ENCODE measurements at regions not wholly inside any gene's neighbourhood (a gene's known extent, or its start where the extent isn't known, plus 50 kb on each side); places are given as distances from the start of the nearest gene placed in this dataset.

GRCh38 chr4:19807505-19807904 is 444.2 kb upstream of the SLIT2 start:
- no peak for DNase-seq (ENCODE audit: low read depth in 2 of 3, low spot score in 2 of 3)

GRCh38 chr4:19806865-19807264 is 444.8 kb upstream of the SLIT2 start:
- DNase-seq (ENCODE audit: low read depth in 2 of 3, low spot score in 2 of 3), result no peak

GRCh38 chr4:19803406-19803805 is 448.3 kb upstream of the SLIT2 start:
- DNase-seq (ENCODE audit: low read depth in 2 of 3, low spot score in 2 of 3), result no peak

- DNase-seq (ENCODE audit: low read depth in 2 of 3, low spot score in 2 of 3), result no peak
Observed at GRCh38 chr4:19793831-19794230, 457.9 kb upstream of the SLIT2 start.

- DNase-seq (ENCODE audit: low read depth in 2 of 3, low spot score in 2 of 3), result no peak
Observed at GRCh38 chr4:19791422-19792123, 460.1 kb upstream of the SLIT2 start.

GRCh38 chr4:19786616-19787015 is 465.1 kb upstream of the SLIT2 start:
- no peak for DNase-seq (ENCODE audit: low read depth in 2 of 3, low spot score in 2 of 3)

GRCh38 chr4:19783667-19784223 is 468.0 kb upstream of the SLIT2 start:
- DNase-seq (ENCODE audit: low read depth in 2 of 3, low spot score in 2 of 3), result no peak

- DNase-seq (ENCODE audit: low read depth in 2 of 3, low spot score in 2 of 3), result no peak
Observed at GRCh38 chr4:19780871-19781270, 470.8 kb upstream of the SLIT2 start.

- DNase-seq (ENCODE audit: low read depth in 2 of 3, low spot score in 2 of 3), result no peak
Observed at GRCh38 chr4:19776929-19777328, 474.8 kb upstream of the SLIT2 start.

- no peak for DNase-seq (ENCODE audit: low read depth in 2 of 3, low spot score in 2 of 3)
Observed at GRCh38 chr4:19776021-19776459, 475.7 kb upstream of the SLIT2 start.

GRCh38 chr4:19774690-19775256 is 476.9 kb upstream of the SLIT2 start:
- no peak for DNase-seq (ENCODE audit: low read depth in 2 of 3, low spot score in 2 of 3)

- no peak for DNase-seq (ENCODE audit: low read depth in 2 of 3, low spot score in 2 of 3)
Observed at GRCh38 chr4:19772581-19772980, 479.1 kb upstream of the SLIT2 start.

GRCh38 chr4:19756661-19757060 is 495.0 kb upstream of the SLIT2 start:
- DNase-seq (ENCODE audit: low read depth in 2 of 3, low spot score in 2 of 3), result no peak

GRCh38 chr4:19752599-19752998 is 499.1 kb upstream of the SLIT2 start:
- DNase-seq (ENCODE audit: low read depth in 2 of 3, low spot score in 2 of 3), result no peak

- no peak for DNase-seq (ENCODE audit: low read depth in 2 of 3, low spot score in 2 of 3)
Observed at GRCh38 chr4:19748519-19749479, 502.9 kb upstream of the SLIT2 start.

GRCh38 chr4:19746377-19746776 is 505.3 kb upstream of the SLIT2 start:
- DNase-seq (ENCODE audit: low read depth in 2 of 3, low spot score in 2 of 3), result no peak

GRCh38 chr4:19743115-19743638 is 508.5 kb upstream of the SLIT2 start:
- no peak for DNase-seq (ENCODE audit: low read depth in 2 of 3, low spot score in 2 of 3)

GRCh38 chr4:19739101-19739651 is 512.5 kb upstream of the SLIT2 start:
- no peak for DNase-seq (ENCODE audit: low read depth in 2 of 3, low spot score in 2 of 3)

GRCh38 chr4:19736968-19737756 is 514.5 kb upstream of the SLIT2 start:
- no peak for DNase-seq (ENCODE audit: low read depth in 2 of 3, low spot score in 2 of 3)

- DNase-seq (ENCODE audit: low read depth in 2 of 3, low spot score in 2 of 3), result no peak
Observed at GRCh38 chr4:19735012-19735411, 516.7 kb upstream of the SLIT2 start.
